Activated CD8-positive, alpha-beta memory T cell treated with anti-CD3 and anti-CD28 coated beads, Interleukin-2, amount 10 ng/mL, durations not matched to agents 7 days and 5 days (primary cell): ENCODE measurements at regions not wholly inside any gene's neighbourhood (a gene's known extent, or its start where the extent isn't known, plus 50 kb on each side); places are given as distances from the start of the nearest gene placed in this dataset.

Experiments
- ATAC-seq: fragments of 150-1000 bp; cut with Tn5 transposase; one replicate; pipeline ENCODE4 v1.10.0; 2021; ENCODE audit warnings: moderate library complexity
- CTCF ChIA-PET: fragments of 350-600 bp; sonication (Branson Sonifier 250); formaldehyde crosslinking; loops from one replicate; lab custom pipeline; 2021; ENCODE audit warnings: antibody characterized with exemption; lab: Charles Lee
- DNase-seq: peaks from one replicate; pipeline ENCODE4 v3.0.0-alpha.2; 2020
- H3K27ac Mint-ChIP-seq: one replicate; pipeline ENCODE4 v1.8.0; 2021; ENCODE audit warnings: mild to moderate bottlenecking, mixed read lengths
- H3K27me3 Mint-ChIP-seq: one replicate; pipeline ENCODE4 v1.8.0; 2021; ENCODE audit warnings: mixed read lengths
- H3K36me3 Mint-ChIP-seq: one replicate; pipeline ENCODE4 v1.8.0; 2021; ENCODE audit warnings: mild to moderate bottlenecking, mixed read lengths
- H3K4me1 Mint-ChIP-seq: one replicate; pipeline ENCODE4 v1.8.0; 2021; ENCODE audit warnings: mixed read lengths
- H3K4me3 Mint-ChIP-seq: one replicate; pipeline ENCODE4 v1.8.0; 2021; ENCODE audit warnings: mild to moderate bottlenecking, moderate library complexity, mixed read lengths
- H3K9me3 Mint-ChIP-seq: one replicate; pipeline ENCODE4 v1.8.0; 2022; ENCODE audit warnings: low read depth, mixed read lengths

GRCh38 chr12:87163122-87163521, 866.1 kb downstream of the C12orf50 start:
- CTCF ChIA-PET: no interaction called here
- peaks cover 7% of the 10 kb centered on the region for H3K9me3 Mint-ChIP-seq

GRCh38 chr12:87160848-87161601, 868.2 kb downstream of the C12orf50 start:
- ATAC-seq (no peak), DNase-seq (no peak)
- Mint-ChIP-seq H3K27me3 (no peaks in the 10 kb centered on the region), H3K36me3 (no peaks in the 10 kb centered on the region), H3K9me3 (peaks cover 4% of the 10 kb centered on the region), H3K27ac (no peak overlapping the region), H3K4me3 (no peak overlapping the region), H3K4me1 (no peaks in the 10 kb centered on the region)
- CTCF ChIA-PET: no interaction called here

More at GRCh38 chr12:87163122-87163521, 866.1 kb downstream of the C12orf50 start:
- H3K4me1 Mint-ChIP-seq: no peaks in the 10 kb centered on the region
- H3K27ac Mint-ChIP-seq: no peak overlapping the region
- no peak overlapping the region for H3K4me3 Mint-ChIP-seq
- no peak for DNase-seq
- H3K27me3 Mint-ChIP-seq: no peaks in the 10 kb centered on the region
- no peaks in the 10 kb centered on the region for H3K36me3 Mint-ChIP-seq
- ATAC-seq: no peak

GRCh38 chr12:87157791-87158190, 871.4 kb downstream of the C12orf50 start:
- no peak overlapping the region for H3K4me3 Mint-ChIP-seq
- no peak for ATAC-seq
- no peak overlapping the region for H3K27ac Mint-ChIP-seq
- H3K9me3 Mint-ChIP-seq: no peaks in the 10 kb centered on the region
- no peaks in the 10 kb centered on the region for H3K4me1 Mint-ChIP-seq
- no peaks in the 10 kb centered on the region for H3K27me3 Mint-ChIP-seq
- DNase-seq: no peak
- CTCF ChIA-PET: no interaction called here
- H3K36me3 Mint-ChIP-seq: no peaks in the 10 kb centered on the region

GRCh38 chr12:87155621-87156020, 873.6 kb downstream of the C12orf50 start:
- ATAC-seq (no peak), DNase-seq (no peak)
- Mint-ChIP-seq H3K4me3 (no peak overlapping the region), H3K27me3 (no peaks in the 10 kb centered on the region), H3K4me1 (no peaks in the 10 kb centered on the region), H3K9me3 (no peaks in the 10 kb centered on the region), H3K27ac (no peak overlapping the region), H3K36me3 (no peaks in the 10 kb centered on the region)
- CTCF ChIA-PET: no interaction called here

- Mint-ChIP-seq H3K27me3 (no peaks in the 10 kb centered on the region), H3K36me3 (no peaks in the 10 kb centered on the region), H3K9me3 (peaks cover 2% of the 10 kb centered on the region), H3K4me1 (no peaks in the 10 kb centered on the region), H3K27ac (no peak overlapping the region), H3K4me3 (no peak overlapping the region)
- CTCF ChIA-PET: no interaction called here
- no peak for DNase-seq
- no peak for ATAC-seq
These were observed 876.2 kb downstream of the C12orf50 start for GRCh38 chr12:87152841-87153528.

GRCh38 chr12:87152075-87152474, 877.1 kb downstream of the C12orf50 start:
- no peak for ATAC-seq
- CTCF ChIA-PET: no interaction called here
- Mint-ChIP-seq H3K4me1 (no peaks in the 10 kb centered on the region), H3K4me3 (no peak overlapping the region), H3K27ac (no peak overlapping the region), H3K36me3 (no peaks in the 10 kb centered on the region), H3K9me3 (peaks cover 2% of the 10 kb centered on the region), H3K27me3 (no peaks in the 10 kb centered on the region)
- DNase-seq: no peak

GRCh38 chr12:87150969-87151662, 878.1 kb downstream of the C12orf50 start:
- no peak for DNase-seq
- Mint-ChIP-seq H3K27me3 (no peaks in the 10 kb centered on the region), H3K9me3 (peaks cover 4% of the 10 kb centered on the region), H3K4me1 (no peaks in the 10 kb centered on the region), H3K36me3 (no peaks in the 10 kb centered on the region), H3K4me3 (no peak overlapping the region), H3K27ac (no peak overlapping the region)
- ATAC-seq: no peak
- CTCF ChIA-PET: no interaction called here

GRCh38 chr12:87142342-87142741, 886.2 kb upstream of the MGAT4C start:
- Mint-ChIP-seq H3K36me3 (no peaks in the 10 kb centered on the region), H3K9me3 (peaks cover 2% of the 10 kb centered on the region), H3K4me3 (no peak overlapping the region), H3K27ac (no peak overlapping the region), H3K27me3 (no peaks in the 10 kb centered on the region), H3K4me1 (no peaks in the 10 kb centered on the region)
- CTCF ChIA-PET: no interaction called here
- ATAC-seq (no peak), DNase-seq (no peak)

- no peaks in the 10 kb centered on the region for H3K27me3 Mint-ChIP-seq
- no peaks in the 10 kb centered on the region for H3K4me1 Mint-ChIP-seq
- no peak overlapping the region for H3K4me3 Mint-ChIP-seq
- DNase-seq: no peak
- H3K27ac Mint-ChIP-seq: no peak overlapping the region
- CTCF ChIA-PET: no interaction called here
- H3K9me3 Mint-ChIP-seq: no peaks in the 10 kb centered on the region
- no peaks in the 10 kb centered on the region for H3K36me3 Mint-ChIP-seq
- no peak for ATAC-seq
These were observed 884.9 kb upstream of the MGAT4C start for GRCh38 chr12:87141091-87141490.

- Mint-ChIP-seq H3K36me3 (no peaks in the 10 kb centered on the region), H3K9me3 (no peaks in the 10 kb centered on the region), H3K4me3 (no peak overlapping the region), H3K4me1 (no peaks in the 10 kb centered on the region), H3K27ac (no peak overlapping the region), H3K27me3 (no peaks in the 10 kb centered on the region)
- CTCF ChIA-PET: no interaction called here
- ATAC-seq (no peak), DNase-seq (no peak)
These were observed 884.1 kb upstream of the MGAT4C start for GRCh38 chr12:87140262-87140661.

GRCh38 chr12:87137220-87137619, 881.0 kb upstream of the MGAT4C start:
- H3K4me1 Mint-ChIP-seq: no peaks in the 10 kb centered on the region
- peaks cover 5% of the 10 kb centered on the region for H3K9me3 Mint-ChIP-seq
- H3K27ac Mint-ChIP-seq: no peak overlapping the region
- no peaks in the 10 kb centered on the region for H3K27me3 Mint-ChIP-seq
- CTCF ChIA-PET: no interaction called here
- no peak for ATAC-seq
- no peak overlapping the region for H3K4me3 Mint-ChIP-seq
- no peak for DNase-seq
- H3K36me3 Mint-ChIP-seq: no peaks in the 10 kb centered on the region

- ATAC-seq: no peak
These were observed 880.3 kb upstream of the MGAT4C start for GRCh38 chr12:87136330-87136976.

GRCh38 chr12:87127272-87127671, 871.1 kb upstream of the MGAT4C start:
- no peaks in the 10 kb centered on the region for H3K4me1 Mint-ChIP-seq
- no peak overlapping the region for H3K4me3 Mint-ChIP-seq
- H3K36me3 Mint-ChIP-seq: peaks cover 1% of the 10 kb centered on the region
- CTCF ChIA-PET: no interaction called here
- H3K27me3 Mint-ChIP-seq: no peaks in the 10 kb centered on the region
- no peak overlapping the region for H3K27ac Mint-ChIP-seq
- no peak for ATAC-seq
- H3K9me3 Mint-ChIP-seq: peaks cover 7% of the 10 kb centered on the region
- DNase-seq: no peak

More at GRCh38 chr12:87136330-87136976, 880.3 kb upstream of the MGAT4C start:
- no peaks in the 10 kb centered on the region for H3K4me1 Mint-ChIP-seq
- H3K4me3 Mint-ChIP-seq: no peak overlapping the region
- peaks cover 5% of the 10 kb centered on the region for H3K9me3 Mint-ChIP-seq
- no peaks in the 10 kb centered on the region for H3K36me3 Mint-ChIP-seq
- H3K27me3 Mint-ChIP-seq: no peaks in the 10 kb centered on the region
- no peak for DNase-seq
- CTCF ChIA-PET: no interaction called here
- H3K27ac Mint-ChIP-seq: no peak overlapping the region
